AG04449 (cell line): ENCODE measurements at regions not wholly inside any gene's neighbourhood (a gene's known extent, or its start where the extent isn't known, plus 50 kb on each side); places are given as distances from the start of the nearest gene placed in this dataset.

Source experiments
- CTCF ChIA-PET: fragments of 350-600 bp; formaldehyde crosslinking; extraction: SDS; loops from one replicate; lab custom pipeline; 2021; ENCODE audit warnings: antibody characterized with exemption; lab: Yijun Ruan, JAX
- POLR2A ChIA-PET: fragments of 400-600, 350-600 bp; formaldehyde crosslinking; extraction: SDS; loops from one replicate; lab custom pipeline; 2020; ENCODE audit warnings: antibody characterized with exemption, inconsistent platforms; lab: Yijun Ruan, JAX
- DNase-seq: peaks from one replicate; pipeline ENCODE4 v3.0.0-alpha.2; 2010; ENCODE audit warnings: low read depth, low spot score
- H3K4me3 ChIP-seq: 2 replicates; pipeline ENCODE4 v1.5.1; 2011; ENCODE audit warnings: low read depth, mild to moderate bottlenecking, control low read depth, low read length
- CTCF ChIP-seq: IDR thresholded peaks from one replicate; pipeline ENCODE4 v1.5.1; 2011; ENCODE audit warnings: mild to moderate bottlenecking, moderate library complexity, low read length, control low read depth, inconsistent platforms; ENCODE audit not compliant: insufficient read depth; ENCODE audit errors: missing control alignments

DNA sequence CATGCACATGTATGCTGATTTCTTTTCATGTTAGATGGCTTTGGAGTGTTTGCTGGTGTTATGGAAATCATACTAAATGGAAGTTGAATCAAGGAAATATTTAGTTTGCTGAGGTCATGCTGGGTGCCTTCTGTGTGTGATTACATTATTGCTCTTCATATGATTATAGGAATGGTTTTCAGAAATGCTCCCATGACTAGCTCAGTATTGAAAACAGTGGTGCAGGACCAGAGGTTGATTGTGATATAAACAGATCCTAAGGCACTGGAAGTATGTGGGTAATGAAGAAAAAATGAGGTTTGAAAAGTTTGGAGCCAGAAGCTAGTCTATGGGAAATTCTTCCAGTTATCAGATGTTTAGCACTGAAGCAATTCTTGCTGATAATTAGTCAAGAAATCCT is 693.1 kb downstream of the UTRN start:
- no peak for TF ChIP-seq CTCF
- no peak for DNase-seq
- ChIA-PET POLR2A (no interaction called here), CTCF (interaction anchor here (1.6 kb wide), 1 partner anchor 21 kb away, joined by 4 read pairs; no protein-coding TSS in a partner anchor)
- no peak overlapping the region for H3K4me3 ChIP-seq

GRCh38 chr6:144986271-144986670 is 701.1 kb downstream of the UTRN start:
- CTCF ChIA-PET, result interaction anchor here (0.9 kb wide), 1 partner anchor 54 kb away, joined by 4 read pairs; no protein-coding TSS in a partner anchor
- TF ChIP-seq CTCF, result no peak
- H3K4me3 ChIP-seq, result no peak overlapping the region
- no peak for DNase-seq
- POLR2A ChIA-PET, result no interaction called here

DNA sequence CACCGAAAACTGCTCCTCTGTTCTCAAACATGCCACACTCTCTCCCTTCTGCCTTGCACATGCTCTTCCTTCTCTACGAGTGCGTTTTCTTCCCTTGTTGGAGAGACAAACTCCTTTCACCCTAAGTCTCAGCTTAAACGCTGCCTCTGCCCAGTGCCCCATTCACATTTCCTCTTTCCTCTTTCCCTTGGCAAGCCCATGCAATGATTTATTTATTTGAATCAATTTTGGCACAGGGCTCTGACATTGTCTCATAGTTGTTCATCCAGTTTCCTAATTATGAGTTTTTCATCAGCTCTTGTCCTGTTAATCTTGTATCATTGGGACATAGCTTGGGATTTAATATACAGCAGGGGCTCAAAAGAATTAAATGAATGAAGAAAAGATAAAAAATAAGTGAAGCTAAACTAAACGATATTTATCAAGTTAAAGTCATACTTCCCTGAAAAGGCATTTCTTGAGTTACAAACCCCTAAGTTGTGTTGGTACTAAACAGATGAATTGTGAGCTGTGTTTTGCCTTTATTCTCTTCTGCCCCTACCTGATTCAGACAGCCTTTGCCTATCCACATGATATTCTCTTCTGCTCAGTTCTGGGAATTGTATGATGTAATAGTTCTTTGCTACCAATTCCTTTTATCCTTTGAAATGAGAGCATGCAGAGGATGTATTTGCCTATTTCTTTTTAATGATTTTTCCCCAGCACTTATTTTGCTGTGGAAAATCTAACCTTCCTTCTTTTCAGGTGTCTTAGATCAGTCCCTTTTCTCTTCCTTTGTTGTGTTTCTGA is 704.4 kb downstream of the UTRN start:
- no peak overlapping the region for H3K4me3 ChIP-seq
- DNase-seq, result no peak
- ChIA-PET CTCF (no interaction called here), POLR2A (no interaction called here)
- TF ChIP-seq CTCF, result no peak

GRCh38 chr6:144990784-144991183 is 705.6 kb downstream of the UTRN start:
- CTCF ChIA-PET, result interaction anchor here (1.0 kb wide), 1 partner anchor 14 kb away, joined by 3 read pairs; no protein-coding TSS in a partner anchor
- POLR2A ChIA-PET, result no interaction called here
- DNase-seq, result no peak
- H3K4me3 ChIP-seq, result no peak overlapping the region
- TF ChIP-seq CTCF, result no peak

DNA sequence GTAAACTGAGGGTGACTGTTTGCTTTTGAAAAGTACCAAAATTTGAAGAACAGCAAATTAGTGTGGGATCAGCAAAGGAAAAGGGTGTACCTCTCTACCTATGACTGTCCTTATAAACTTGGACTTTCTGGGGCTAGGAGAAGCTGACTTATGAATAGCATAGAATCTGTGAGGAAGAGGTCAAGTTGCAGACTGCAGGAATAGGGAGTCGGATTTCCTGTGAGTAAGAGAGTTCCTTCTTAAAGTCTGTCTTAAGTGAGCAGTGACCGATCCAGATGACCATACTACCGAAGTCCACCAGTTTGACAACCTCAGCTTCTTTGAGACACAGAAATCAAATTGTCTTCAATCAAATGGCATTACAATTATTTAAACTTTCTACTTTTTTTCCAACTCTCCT is 708.7 kb downstream of the UTRN start:
- POLR2A ChIA-PET, result no interaction called here
- CTCF ChIA-PET, result no interaction called here
- peak; percentile 26 for DNase-seq
- H3K4me3 ChIP-seq, result no peak overlapping the region
- no peak for TF ChIP-seq CTCF

DNA sequence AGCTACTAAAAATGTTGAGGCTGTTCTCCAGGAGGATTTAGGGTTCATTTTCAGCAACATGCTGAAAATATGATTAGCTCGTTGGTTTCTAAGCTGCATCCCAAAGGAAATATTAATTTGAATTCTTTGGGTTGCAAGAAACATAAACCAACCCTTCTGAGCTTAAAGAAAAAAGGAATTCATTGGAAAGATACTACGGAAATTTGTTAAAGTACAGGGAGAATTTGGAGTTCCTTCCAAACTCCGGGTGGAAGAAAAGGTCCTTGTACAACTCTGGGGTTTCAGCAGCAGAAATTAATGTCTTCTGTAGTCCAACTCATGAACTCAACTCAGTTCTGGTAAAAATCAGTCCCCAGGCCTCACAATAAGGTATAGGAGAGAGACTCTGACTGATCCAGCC is 712.9 kb downstream of the UTRN start:
- POLR2A ChIA-PET, result no interaction called here
- no peak overlapping the region for H3K4me3 ChIP-seq
- CTCF ChIA-PET, result interaction anchor here (0.9 to 1.9 kb wide), 3 partner anchors 11 to 40 kb away, joined by 3 to 6 read pairs (median 3); no protein-coding TSS in a partner anchor
- no peak for DNase-seq
- TF ChIP-seq CTCF, result no peak
